GM03348 (cell line): ENCODE measurements at regions not wholly inside any gene's neighbourhood (a gene's known extent, or its start where the extent isn't known, plus 50 kb on each side); places are given as distances from the start of the nearest gene placed in this dataset.

Experiments used
- DNase-seq: peaks from one replicate; pipeline ENCODE4 v3.0.0; 2012; ENCODE audit warnings: low spot score

DNA sequence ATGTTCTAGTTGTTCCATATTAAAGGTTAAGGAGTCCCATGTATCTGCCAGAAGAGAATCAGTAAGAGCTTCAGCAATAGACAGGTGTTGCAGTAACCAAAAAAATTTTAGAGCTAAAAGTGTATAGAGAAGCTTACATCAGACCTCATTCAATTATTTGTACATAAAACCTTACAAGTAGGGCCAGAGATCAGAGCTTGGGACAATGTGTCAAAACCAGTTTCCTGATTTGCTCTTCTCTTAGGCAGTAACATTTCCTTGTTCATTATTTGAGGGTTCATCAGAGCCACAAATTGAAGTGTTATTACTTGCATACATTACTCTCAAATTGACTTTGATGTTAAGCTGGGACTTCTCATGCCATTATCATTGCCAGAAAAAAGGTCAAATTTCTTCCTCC is 55.5 kb upstream of the ATXN7L3B start:
- DNase-seq: no peak

DNA sequence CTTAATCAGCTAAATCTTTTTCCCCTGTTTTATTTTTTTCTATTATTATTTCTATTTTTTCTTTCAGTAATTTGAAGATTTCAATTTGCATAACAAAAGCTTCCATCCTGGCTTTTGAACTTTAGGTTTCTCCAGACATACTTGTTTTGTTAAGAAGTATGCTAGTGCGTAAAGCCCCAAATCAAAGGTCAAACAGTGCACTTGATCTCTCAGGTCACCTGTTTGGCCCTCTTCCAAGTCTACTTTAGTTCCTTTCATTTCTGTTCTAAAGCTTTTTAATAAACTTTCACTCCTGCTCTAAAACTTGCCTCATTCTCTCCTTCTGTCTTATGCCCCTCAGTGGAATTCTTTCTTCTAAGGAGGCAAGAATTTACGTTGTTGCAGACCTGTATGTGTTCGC is 54.6 kb upstream of the ATXN7L3B start:
- DNase-seq: no peak
